CD14-positive monocyte (primary cell): ENCODE measurements at regions not wholly inside any gene's neighbourhood (a gene's known extent, or its start where the extent isn't known, plus 50 kb on each side); places are given as distances from the start of the nearest gene placed in this dataset.

Experiments
- DNase-seq, 3 donors: peaks; one replicate each; pipeline ENCODE4 v3.0.0-alpha.2; 2011 to 2022
- H2AFZ ChIP-seq: 2 replicates; pipeline ENCODE4 v1.6.0; 2012; ENCODE audit warnings: mild to moderate bottlenecking, low read depth, low read length, inconsistent platforms; ENCODE audit not compliant: insufficient read depth, poor library complexity, severe bottlenecking
- H3K27ac ChIP-seq, 2 donors: 1 replicate in 1 of 2; 2 replicates in 1 of 2; pipeline ENCODE4 v1.5.1; 2012 to 2013; ENCODE audit warnings: low read length in 2 of 2, control low read depth in 1 of 2, inconsistent platforms in 1 of 2, low read depth in 1 of 2, mild to moderate bottlenecking in 1 of 2
- H3K27me3 ChIP-seq, 2 donors: one replicate each; pipeline versions ENCODE4 v1.6.0 to v1.6.1; 2011 to 2013; ENCODE audit warnings: low read length in 2 of 2; ENCODE audit not compliant: control insufficient read depth in 2 of 2, insufficient read depth in 2 of 2
- H3K36me3 ChIP-seq, 2 donors: replicated peaks in 1 of 2; 1 replicate in 1 of 2; 2 replicates in 1 of 2; pipeline versions ENCODE4 v1.5.1 to v1.6.1; 2012 to 2013; ENCODE audit warnings: low read length in 2 of 2, control low read depth in 1 of 2, inconsistent platforms in 1 of 2, mild to moderate bottlenecking in 1 of 2; ENCODE audit not compliant: insufficient read depth in 2 of 2, control insufficient read depth in 1 of 2
- H3K4me1 ChIP-seq, 2 donors: 1 replicate in 1 of 2; 2 replicates in 1 of 2; pipeline versions ENCODE4 v1.5.1 to v1.6.1; 2012 to 2013; ENCODE audit warnings: low read length in 2 of 2, control low read depth in 1 of 2, inconsistent platforms in 1 of 2, mild to moderate bottlenecking in 1 of 2, moderate library complexity in 1 of 2; ENCODE audit not compliant: insufficient read depth in 2 of 2, control insufficient read depth in 1 of 2
- H3K4me2 ChIP-seq: replicated peaks from 2 replicates; pipeline ENCODE3; 2012; ENCODE audit warnings: low read length, moderate library complexity, mild to moderate bottlenecking; ENCODE audit not compliant: poor library complexity, severe bottlenecking; ENCODE audit errors: extremely low read depth
- H3K4me3 ChIP-seq, 3 experiments: fragments of 200-600 bp in 1 of 3; sonication (generic) in 1 of 3; replicated peaks in 1 of 3; 1 replicate in 2 of 3; 2 replicates in 1 of 3; pipeline ENCODE4 v1.5.1; 2011 to 2013; ENCODE audit warnings: low read length in 3 of 3, mild to moderate bottlenecking in 3 of 3, control low read depth in 2 of 3, low read depth in 2 of 3, inconsistent platforms in 1 of 3, moderate library complexity in 1 of 3
- H3K79me2 ChIP-seq: 2 replicates; pipeline ENCODE4 v1.6.0; 2012; ENCODE audit warnings: mild to moderate bottlenecking, control low read depth, inconsistent platforms, low read length, moderate library complexity; ENCODE audit not compliant: insufficient read depth
- H3K9ac ChIP-seq: 2 replicates; pipeline ENCODE4 v1.6.0; 2017; ENCODE audit warnings: low read length, mild to moderate bottlenecking; ENCODE audit not compliant: insufficient read depth, poor library complexity, severe bottlenecking
- H3K9me3 ChIP-seq, 2 donors: replicated peaks in 1 of 2; 1 replicate in 1 of 2; 2 replicates in 1 of 2; pipeline versions ENCODE4 v1.5.1 to v1.6.1; 2012 to 2013; ENCODE audit warnings: low read length in 2 of 2, control low read depth in 1 of 2; ENCODE audit not compliant: control insufficient read depth in 1 of 2, insufficient read depth in 1 of 2
- H4K20me1 ChIP-seq: 2 replicates; pipeline ENCODE4 v1.6.0; 2012; ENCODE audit warnings: mild to moderate bottlenecking, low read length, control low read depth, moderate library complexity; ENCODE audit not compliant: insufficient read depth
- H3K27ac Mint-ChIP-seq, 7 donors: one replicate each; pipeline ENCODE4 v1.8.0; 2020; ENCODE audit warnings: mild to moderate bottlenecking in 7 of 7, mixed read lengths in 7 of 7, moderate library complexity in 6 of 7, inconsistent platforms in 2 of 7
- H3K27me3 Mint-ChIP-seq, 3 donors: one replicate each; pipeline ENCODE4 v1.8.0; 2021 to 2022; ENCODE audit warnings: low read depth in 3 of 3, mild to moderate bottlenecking in 3 of 3, mixed read lengths in 3 of 3, moderate library complexity in 3 of 3, inconsistent platforms in 1 of 3
- H3K36me3 Mint-ChIP-seq, 2 donors: one replicate each; pipeline ENCODE4 v1.8.0; 2020; ENCODE audit warnings: mixed read lengths in 2 of 2, inconsistent platforms in 1 of 2, mild to moderate bottlenecking in 1 of 2
- H3K4me1 Mint-ChIP-seq: one replicate; pipeline ENCODE4 v1.8.0; 2020; ENCODE audit warnings: mild to moderate bottlenecking, mixed read lengths
- H3K4me3 Mint-ChIP-seq, 2 donors: one replicate each; pipeline ENCODE4 v1.8.0; 2020; ENCODE audit warnings: mild to moderate bottlenecking in 2 of 2, mixed read lengths in 2 of 2, moderate library complexity in 1 of 2
- H3K9me3 Mint-ChIP-seq, 7 donors: one replicate each; pipeline ENCODE4 v1.8.0; 2020 to 2022; ENCODE audit warnings: mixed read lengths in 7 of 7, mild to moderate bottlenecking in 6 of 7, moderate library complexity in 6 of 7, inconsistent platforms in 2 of 7
- intact Hi-C, 2 donors: fragments of 100-400 bp; cut with micrococcal nuclease; formaldehyde crosslinking; loops; one replicate each; pipeline versions ENCODE4 v1.15.0 to v1.15.1; 2023
- TF ChIP-seq, protein P1 (sequence below): fragments of 200-600 bp; IDR thresholded peaks from one replicate; pipeline ENCODE4 v1.8.0; 2022; ENCODE audit warnings: antibody characterized with exemption, mild to moderate bottlenecking

GRCh38 chr5:12177851-12178250 is 273.6 kb upstream of the CTNND2 start:
- no peak overlapping the region for H2AFZ ChIP-seq
- DNase-seq, result no peak
- H3K9me3 ChIP-seq, result peaks cover 0 to 6% of the 10 kb centered on the region in 2 donors
- Mint-ChIP-seq H3K27me3 (peaks cover 0 to 1% (median 0%) of the 10 kb centered on the region in 3 donors), H3K4me1 (no peaks in the 10 kb centered on the region), H3K27ac (no peak overlapping the region), H3K36me3 (no peaks in the 10 kb centered on the region), H3K4me3 (no peak overlapping the region), H3K9me3 (peaks cover 0 to 2% (median 0%) of the 10 kb centered on the region in 7 donors)
- no peak overlapping the region for H3K4me3 ChIP-seq
- H4K20me1 ChIP-seq, result no peaks in the 10 kb centered on the region
- H3K4me2 ChIP-seq, result no peak overlapping the region
- no peaks in the 10 kb centered on the region for H3K79me2 ChIP-seq
- no peak overlapping the region for H3K27ac ChIP-seq
- TF ChIP-seq, protein P1, sequence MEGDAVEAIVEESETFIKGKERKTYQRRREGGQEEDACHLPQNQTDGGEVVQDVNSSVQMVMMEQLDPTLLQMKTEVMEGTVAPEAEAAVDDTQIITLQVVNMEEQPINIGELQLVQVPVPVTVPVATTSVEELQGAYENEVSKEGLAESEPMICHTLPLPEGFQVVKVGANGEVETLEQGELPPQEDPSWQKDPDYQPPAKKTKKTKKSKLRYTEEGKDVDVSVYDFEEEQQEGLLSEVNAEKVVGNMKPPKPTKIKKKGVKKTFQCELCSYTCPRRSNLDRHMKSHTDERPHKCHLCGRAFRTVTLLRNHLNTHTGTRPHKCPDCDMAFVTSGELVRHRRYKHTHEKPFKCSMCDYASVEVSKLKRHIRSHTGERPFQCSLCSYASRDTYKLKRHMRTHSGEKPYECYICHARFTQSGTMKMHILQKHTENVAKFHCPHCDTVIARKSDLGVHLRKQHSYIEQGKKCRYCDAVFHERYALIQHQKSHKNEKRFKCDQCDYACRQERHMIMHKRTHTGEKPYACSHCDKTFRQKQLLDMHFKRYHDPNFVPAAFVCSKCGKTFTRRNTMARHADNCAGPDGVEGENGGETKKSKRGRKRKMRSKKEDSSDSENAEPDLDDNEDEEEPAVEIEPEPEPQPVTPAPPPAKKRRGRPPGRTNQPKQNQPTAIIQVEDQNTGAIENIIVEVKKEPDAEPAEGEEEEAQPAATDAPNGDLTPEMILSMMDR, result no peak
- no peaks in the 10 kb centered on the region for H3K36me3 ChIP-seq
- H3K27me3 ChIP-seq, result no peaks in the 10 kb centered on the region
- no peak overlapping the region for H3K9ac ChIP-seq
- intact Hi-C loops, result no loop called here
- H3K4me1 ChIP-seq, result no peaks in the 10 kb centered on the region

DNA sequence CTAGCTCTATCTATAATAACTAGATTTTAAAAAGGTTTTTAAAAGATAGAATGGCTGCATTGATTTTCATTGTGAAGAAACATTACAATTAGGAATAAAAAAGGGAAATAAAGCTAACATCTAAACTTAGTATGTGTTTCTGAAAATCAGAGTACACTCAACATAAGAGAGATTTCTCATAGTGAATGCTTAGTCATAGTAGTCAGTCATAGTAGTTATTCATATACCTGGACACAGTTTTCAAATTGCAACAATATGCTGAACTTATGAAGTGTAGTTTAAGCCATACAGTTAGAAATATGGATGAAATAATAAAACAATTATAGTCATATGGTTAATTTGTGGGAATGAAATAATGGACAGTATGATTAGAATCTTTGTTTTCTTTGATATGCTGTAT is 273.0 kb upstream of the CTNND2 start:
- no peaks in the 10 kb centered on the region for H3K4me1 ChIP-seq
- TF ChIP-seq, protein P1, result no peak
- no peak overlapping the region for H3K9ac ChIP-seq
- H3K27ac Mint-ChIP-seq, result no peak overlapping the region
- peaks cover 0 to 1% (median 0%) of the 10 kb centered on the region in 3 donors for H3K27me3 Mint-ChIP-seq
- no peak overlapping the region for H3K4me2 ChIP-seq
- no peaks in the 10 kb centered on the region for H3K4me1 Mint-ChIP-seq
- no peaks in the 10 kb centered on the region for H3K27me3 ChIP-seq
- peaks cover 0 to 6% of the 10 kb centered on the region in 2 donors for H3K9me3 ChIP-seq
- H4K20me1 ChIP-seq, result no peaks in the 10 kb centered on the region
- H3K9me3 Mint-ChIP-seq, result peaks cover 0 to 2% (median 0%) of the 10 kb centered on the region in 7 donors
- no peaks in the 10 kb centered on the region for H3K36me3 ChIP-seq
- H3K36me3 Mint-ChIP-seq, result no peaks in the 10 kb centered on the region
- no peak overlapping the region for H2AFZ ChIP-seq
- H3K4me3 Mint-ChIP-seq, result no peak overlapping the region
- intact Hi-C loops, result no loop called here
- no peak overlapping the region for H3K4me3 ChIP-seq
- H3K79me2 ChIP-seq, result no peaks in the 10 kb centered on the region
- no peak overlapping the region for H3K27ac ChIP-seq
- no peak for DNase-seq
